HCT116 (cell line): ENCODE measurements at regions not wholly inside any gene's neighbourhood (a gene's known extent, or its start where the extent isn't known, plus 50 kb on each side); places are given as distances from the start of the nearest gene placed in this dataset.

Experiments used
- ATAC-seq: fragments of 200-7000 bp; cut with Tn5 transposase; 2 replicates; pipeline ENCODE4 v1.9.1; 2020; ENCODE audit warnings: mild to moderate bottlenecking, moderate library complexity
- BruUV-seq: library from RNA; stranded (reverse); fragments of 400-500 nt; replicated peaks from 2 replicates; lab custom pipeline; 2021; lab: Mats Ljungman, UMichigan
- CTCF ChIA-PET: fragments of 300-600 bp; sonication (Branson Sonifier 250); formaldehyde crosslinking; loops from one replicate; lab custom pipeline; 2021; ENCODE audit warnings: antibody characterized with exemption; lab: Charles Lee
- POLR2A ChIA-PET: fragments of 300-600, 350-600 bp; sonication (Branson Sonifier 250); formaldehyde crosslinking; loops from one replicate; lab custom pipeline; 2021; ENCODE audit warnings: antibody characterized with exemption; lab: Charles Lee
- RAD21 ChIA-PET, 2 experiments: fragments of 300-600 bp; sonication (Branson Sonifier 250); formaldehyde crosslinking; loops; one replicate each; lab custom pipeline; 2023; ENCODE audit warnings: low total read pairs in 2 of 2; ENCODE audit not compliant: uncharacterized antibody in 2 of 2, unreplicated experiment in 2 of 2, low non-redundant PET in 1 of 2; lab: Charles Lee
- DNase-seq: peaks from one replicate; pipeline ENCODE4 v3.0.0-alpha.2; 2010; ENCODE audit warnings: low read depth, low spot score
- H2AFZ ChIP-seq: fragments of 200-600 bp; shearing (Covaris generic), sonication (generic); 2 replicates; pipeline ENCODE4 v1.6.1; 2017; ENCODE audit warnings: low read depth, mixed run types, mixed read lengths, antibody characterized with exemption, low read length; ENCODE audit not compliant: poor library complexity, severe bottlenecking
- H3K27ac ChIP-seq: 2 replicates; pipeline ENCODE4 v1.5.1; 2012; ENCODE audit warnings: low read depth, low read length
- H3K27me3 ChIP-seq: fragments of 200-600 bp; sonication (generic); 2 replicates; pipeline ENCODE4 v1.6.1; 2016; ENCODE audit warnings: mixed run types, low read length, mixed read lengths; ENCODE audit not compliant: insufficient read depth
- H3K36me3 ChIP-seq, 2 experiments: fragments of 200-500 bp in 1 of 2; fragments of 200-600 bp in 1 of 2; sonication (Bioruptor generic) in 1 of 2; sonication (generic) in 1 of 2; 2 replicates each; pipeline versions ENCODE4 v1.5.1 to v1.6.1; 2014 to 2016; ENCODE audit warnings: low read length in 2 of 2, inconsistent platforms in 1 of 2, mixed read lengths in 1 of 2, mixed run types in 1 of 2; ENCODE audit not compliant: insufficient read depth in 2 of 2, control insufficient read depth in 1 of 2
- H3K4me1 ChIP-seq, 2 experiments: fragments of 200-600 bp in 1 of 2; sonication (generic) in 1 of 2; 2 replicates each; pipeline versions ENCODE4 v1.5.1 to v1.6.1; 2012 to 2017; ENCODE audit warnings: low read length in 2 of 2, inconsistent platforms in 1 of 2, mild to moderate bottlenecking in 1 of 2, mixed read lengths in 1 of 2, mixed run types in 1 of 2, moderate library complexity in 1 of 2; ENCODE audit not compliant: insufficient read depth in 2 of 2, control insufficient read depth in 1 of 2
- H3K4me2 ChIP-seq: fragments of 200-600 bp; sonication (generic); 2 replicates; pipeline ENCODE4 v1.6.1; 2017; ENCODE audit warnings: mixed run types, low read length, mixed read lengths
- H3K4me3 ChIP-seq, 2 experiments: fragments of 200-600 bp in 1 of 2; sonication (generic) in 1 of 2; replicated peaks in 1 of 2; 2 replicates each; pipeline ENCODE4 v1.5.1; 2011 to 2016; ENCODE audit warnings: low read length in 2 of 2, control low read depth in 1 of 2, low read depth in 1 of 2, mild to moderate bottlenecking in 1 of 2, mixed read lengths in 1 of 2, mixed run types in 1 of 2
- H3K79me2 ChIP-seq: fragments of 200-600 bp; sonication (generic); 2 replicates; pipeline ENCODE4 v1.6.1; 2017; ENCODE audit warnings: mild to moderate bottlenecking, mixed run types, low read length, moderate library complexity, mixed read lengths; ENCODE audit not compliant: insufficient read depth
- H3K9ac ChIP-seq: fragments of 200-600 bp; sonication (generic); 2 replicates; pipeline ENCODE4 v1.6.1; 2016; ENCODE audit warnings: low read length, mixed read lengths
- H3K9me2 ChIP-seq: fragments of 200-600 bp; sonication (generic), shearing (Covaris generic); 2 replicates; pipeline ENCODE4 v1.6.1; 2017; ENCODE audit warnings: mixed run types, mild to moderate bottlenecking, moderate library complexity; ENCODE audit not compliant: insufficient read depth
- H3K9me3 ChIP-seq, 2 experiments: fragments of 200-500 bp in 1 of 2; fragments of 200-600 bp in 1 of 2; sonication (Bioruptor generic) in 1 of 2; sonication (generic) in 1 of 2; 2 replicates each; pipeline ENCODE4 v1.6.1; 2014 to 2017; ENCODE audit warnings: low read length in 2 of 2, mixed read lengths in 2 of 2, inconsistent platforms in 1 of 2, low read depth in 1 of 2, mild to moderate bottlenecking in 1 of 2, mixed run types in 1 of 2, moderate library complexity in 1 of 2; ENCODE audit not compliant: control insufficient read depth in 1 of 2, insufficient read depth in 1 of 2
- H4K20me1 ChIP-seq: fragments of 200-600 bp; sonication (generic), shearing (Covaris generic); 2 replicates; pipeline ENCODE4 v1.6.1; 2017; ENCODE audit warnings: mixed run types, mild to moderate bottlenecking, moderate library complexity; ENCODE audit not compliant: insufficient read depth
- CBX3 ChIP-seq: IDR thresholded peaks from 2 replicates; pipeline ENCODE4 v1.6.1; 2012; ENCODE audit warnings: low read depth
- CEBPB ChIP-seq: IDR thresholded peaks from 2 replicates; pipeline ENCODE4 v1.6.1; 2012; ENCODE audit warnings: low read depth
- EGR1 ChIP-seq: IDR thresholded peaks from 2 replicates; pipeline ENCODE4 v1.6.1; 2012; ENCODE audit warnings: low read depth
- ELF1 ChIP-seq: IDR thresholded peaks from 2 replicates; pipeline ENCODE4 v1.6.1; 2012; ENCODE audit warnings: low read depth, borderline replicate concordance
- POLR2A ChIP-seq: IDR thresholded peaks from 2 replicates; pipeline ENCODE4 v1.7.0; 2011; ENCODE audit warnings: borderline replicate concordance; ENCODE audit not compliant: insufficient read depth, insufficient read length; ENCODE audit errors: extremely low read depth
- SIN3A ChIP-seq: IDR thresholded peaks from 2 replicates; pipeline ENCODE4 v1.6.1; 2012; ENCODE audit warnings: low read depth
- SRF ChIP-seq: IDR thresholded peaks from 2 replicates; pipeline ENCODE4 v1.6.1; 2012; ENCODE audit warnings: low read depth
- TCF7L2 ChIP-seq: IDR thresholded peaks from 2 replicates; pipeline ENCODE4 v1.7.0; 2011; ENCODE audit warnings: borderline replicate concordance, inconsistent platforms; ENCODE audit not compliant: insufficient read depth, insufficient read length; ENCODE audit errors: extremely low read depth
- intact Hi-C: fragments of 100-400 bp; cut with micrococcal nuclease; formaldehyde crosslinking; loops from 2 replicates; pipeline ENCODE4 v1.10.0; 2022
- TF ChIP-seq, protein P1 (sequence below), 3 experiments: fragments of 200-600 bp in 1 of 3; sonication (generic) in 1 of 3; IDR thresholded peaks in 2 of 3; conservative IDR thresholded peaks in 1 of 3; 2 replicates each; pipeline ENCODE4 v1.5.1; 2012 to 2017; ENCODE audit warnings: low read depth in 2 of 3, low read length in 2 of 3, antibody characterized with exemption in 1 of 3, borderline replicate concordance in 1 of 3, control low read depth in 1 of 3, mild to moderate bottlenecking in 1 of 3, mixed read lengths in 1 of 3, mixed run types in 1 of 3, moderate library complexity in 1 of 3; ENCODE audit not compliant: insufficient read depth in 1 of 3
- TF ChIP-seq, protein P2 (sequence below): IDR thresholded peaks from 2 replicates; pipeline ENCODE4 v1.6.1; 2012; ENCODE audit warnings: low read depth

DNA sequence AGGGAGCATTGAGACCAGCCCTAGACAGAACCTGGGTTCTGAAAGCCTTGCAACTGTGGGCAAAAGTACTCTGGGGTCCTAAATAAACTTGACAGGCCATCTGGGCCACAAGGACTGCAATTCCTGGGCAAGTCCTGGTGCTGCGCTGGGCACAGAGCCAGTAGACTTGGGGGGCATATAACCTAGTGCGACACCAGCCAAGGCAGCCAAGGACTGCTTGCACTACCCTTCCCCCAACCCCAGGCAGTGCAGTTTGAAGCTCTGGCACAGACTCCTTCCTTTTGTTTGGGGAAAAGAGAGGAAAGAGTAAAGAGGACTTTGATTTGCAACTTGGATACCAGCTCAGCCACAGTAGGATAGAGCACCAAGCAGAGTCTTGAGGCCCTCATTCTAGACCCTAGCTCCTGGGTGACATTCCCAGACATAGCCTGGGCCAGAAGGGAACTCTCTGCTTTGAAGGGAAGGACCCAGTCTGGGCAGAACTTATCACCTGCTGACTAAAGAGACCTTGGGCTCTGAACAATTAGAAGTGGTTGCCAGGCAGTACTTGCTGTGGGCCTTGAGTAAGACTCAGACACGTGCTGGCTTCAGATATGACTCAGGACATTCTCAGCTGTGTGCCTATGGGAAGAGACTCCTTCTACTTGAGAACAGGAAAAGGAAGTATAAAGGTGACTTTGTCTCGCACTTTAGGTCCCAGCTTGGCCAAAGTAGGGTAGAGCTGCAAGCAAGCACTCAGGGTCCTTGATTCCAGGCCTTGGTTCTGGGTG is 522.8 kb downstream of the GLUD2 start:
- Histone ChIP-seq H2AFZ (no peak overlapping the region), H3K9ac (no peak overlapping the region), H3K9me2 (no peaks in the 10 kb centered on the region), H3K4me1 (no peaks in the 10 kb centered on the region), H3K27ac (no peak overlapping the region), H3K4me3 (no peak overlapping the region), H3K36me3 (no peaks in the 10 kb centered on the region), H4K20me1 (no peaks in the 10 kb centered on the region), H3K9me3 (no peaks in the 10 kb centered on the region), H3K79me2 (no peaks in the 10 kb centered on the region), H3K27me3 (no peaks in the 10 kb centered on the region), H3K4me2 (no peak overlapping the region)
- intact Hi-C loops: no loop called here
- TF ChIP-seq SRF (no peak), CBX3 (no peak), EGR1 (no peak), POLR2A (no peak), ELF1 (no peak), SIN3A (no peak), CEBPB (no peak), TCF7L2 (no peak)
- TF ChIP-seq, protein P1, sequence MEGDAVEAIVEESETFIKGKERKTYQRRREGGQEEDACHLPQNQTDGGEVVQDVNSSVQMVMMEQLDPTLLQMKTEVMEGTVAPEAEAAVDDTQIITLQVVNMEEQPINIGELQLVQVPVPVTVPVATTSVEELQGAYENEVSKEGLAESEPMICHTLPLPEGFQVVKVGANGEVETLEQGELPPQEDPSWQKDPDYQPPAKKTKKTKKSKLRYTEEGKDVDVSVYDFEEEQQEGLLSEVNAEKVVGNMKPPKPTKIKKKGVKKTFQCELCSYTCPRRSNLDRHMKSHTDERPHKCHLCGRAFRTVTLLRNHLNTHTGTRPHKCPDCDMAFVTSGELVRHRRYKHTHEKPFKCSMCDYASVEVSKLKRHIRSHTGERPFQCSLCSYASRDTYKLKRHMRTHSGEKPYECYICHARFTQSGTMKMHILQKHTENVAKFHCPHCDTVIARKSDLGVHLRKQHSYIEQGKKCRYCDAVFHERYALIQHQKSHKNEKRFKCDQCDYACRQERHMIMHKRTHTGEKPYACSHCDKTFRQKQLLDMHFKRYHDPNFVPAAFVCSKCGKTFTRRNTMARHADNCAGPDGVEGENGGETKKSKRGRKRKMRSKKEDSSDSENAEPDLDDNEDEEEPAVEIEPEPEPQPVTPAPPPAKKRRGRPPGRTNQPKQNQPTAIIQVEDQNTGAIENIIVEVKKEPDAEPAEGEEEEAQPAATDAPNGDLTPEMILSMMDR (IDR thresholded peaks at IDR 0.05 in 2 of 3, conservative IDR thresholded peaks at IDR 0.05 in 1 of 3; ENCODE audit: borderline replicate concordance in 1 of 3, insufficient read depth in 1 of 3, low read depth in 2 of 3, low read length in 2 of 3): no peak
- TF ChIP-seq, protein P2, sequence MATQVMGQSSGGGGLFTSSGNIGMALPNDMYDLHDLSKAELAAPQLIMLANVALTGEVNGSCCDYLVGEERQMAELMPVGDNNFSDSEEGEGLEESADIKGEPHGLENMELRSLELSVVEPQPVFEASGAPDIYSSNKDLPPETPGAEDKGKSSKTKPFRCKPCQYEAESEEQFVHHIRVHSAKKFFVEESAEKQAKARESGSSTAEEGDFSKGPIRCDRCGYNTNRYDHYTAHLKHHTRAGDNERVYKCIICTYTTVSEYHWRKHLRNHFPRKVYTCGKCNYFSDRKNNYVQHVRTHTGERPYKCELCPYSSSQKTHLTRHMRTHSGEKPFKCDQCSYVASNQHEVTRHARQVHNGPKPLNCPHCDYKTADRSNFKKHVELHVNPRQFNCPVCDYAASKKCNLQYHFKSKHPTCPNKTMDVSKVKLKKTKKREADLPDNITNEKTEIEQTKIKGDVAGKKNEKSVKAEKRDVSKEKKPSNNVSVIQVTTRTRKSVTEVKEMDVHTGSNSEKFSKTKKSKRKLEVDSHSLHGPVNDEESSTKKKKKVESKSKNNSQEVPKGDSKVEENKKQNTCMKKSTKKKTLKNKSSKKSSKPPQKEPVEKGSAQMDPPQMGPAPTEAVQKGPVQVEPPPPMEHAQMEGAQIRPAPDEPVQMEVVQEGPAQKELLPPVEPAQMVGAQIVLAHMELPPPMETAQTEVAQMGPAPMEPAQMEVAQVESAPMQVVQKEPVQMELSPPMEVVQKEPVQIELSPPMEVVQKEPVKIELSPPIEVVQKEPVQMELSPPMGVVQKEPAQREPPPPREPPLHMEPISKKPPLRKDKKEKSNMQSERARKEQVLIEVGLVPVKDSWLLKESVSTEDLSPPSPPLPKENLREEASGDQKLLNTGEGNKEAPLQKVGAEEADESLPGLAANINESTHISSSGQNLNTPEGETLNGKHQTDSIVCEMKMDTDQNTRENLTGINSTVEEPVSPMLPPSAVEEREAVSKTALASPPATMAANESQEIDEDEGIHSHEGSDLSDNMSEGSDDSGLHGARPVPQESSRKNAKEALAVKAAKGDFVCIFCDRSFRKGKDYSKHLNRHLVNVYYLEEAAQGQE: no peak
- POLR2A ChIA-PET: no interaction called here
- ATAC-seq: no peak
- BruUV-seq: no TSS peak
- RAD21 ChIA-PET: no interaction called here
- DNase-seq: no peak
- CTCF ChIA-PET: no interaction called here
